ENCODE measurements at regions not wholly inside any gene's neighbourhood (a gene's known extent, or its start where the extent isn't known, plus 50 kb on each side); places are given as distances from the start of the nearest gene placed in this dataset.
"Not testable (repeated sequence)": the region's sequence is repeated elsewhere in the genome, so short reads cannot be mapped to it uniquely, and the experiment has no call there.

DNA sequence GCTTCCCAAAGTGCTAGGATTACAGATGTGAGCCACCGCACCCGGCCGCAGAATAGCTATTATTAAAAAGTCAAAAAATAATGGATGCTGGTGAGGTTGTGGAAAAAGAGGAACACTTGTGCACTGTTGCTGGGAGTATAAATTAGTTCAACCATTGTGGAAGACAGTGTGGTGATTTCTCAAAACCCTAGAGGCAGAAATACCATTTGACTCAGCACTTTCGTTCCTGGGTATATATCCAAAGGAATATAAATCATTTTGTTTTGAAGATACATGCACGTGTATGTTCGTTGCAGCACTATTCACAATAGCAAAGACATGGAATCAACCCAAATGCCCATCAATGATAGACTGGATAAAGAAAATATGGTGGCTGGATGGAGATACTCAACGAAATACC lies 132.1 kb upstream of the MED13 start:
- TF ChIP-seq, protein P1, sequence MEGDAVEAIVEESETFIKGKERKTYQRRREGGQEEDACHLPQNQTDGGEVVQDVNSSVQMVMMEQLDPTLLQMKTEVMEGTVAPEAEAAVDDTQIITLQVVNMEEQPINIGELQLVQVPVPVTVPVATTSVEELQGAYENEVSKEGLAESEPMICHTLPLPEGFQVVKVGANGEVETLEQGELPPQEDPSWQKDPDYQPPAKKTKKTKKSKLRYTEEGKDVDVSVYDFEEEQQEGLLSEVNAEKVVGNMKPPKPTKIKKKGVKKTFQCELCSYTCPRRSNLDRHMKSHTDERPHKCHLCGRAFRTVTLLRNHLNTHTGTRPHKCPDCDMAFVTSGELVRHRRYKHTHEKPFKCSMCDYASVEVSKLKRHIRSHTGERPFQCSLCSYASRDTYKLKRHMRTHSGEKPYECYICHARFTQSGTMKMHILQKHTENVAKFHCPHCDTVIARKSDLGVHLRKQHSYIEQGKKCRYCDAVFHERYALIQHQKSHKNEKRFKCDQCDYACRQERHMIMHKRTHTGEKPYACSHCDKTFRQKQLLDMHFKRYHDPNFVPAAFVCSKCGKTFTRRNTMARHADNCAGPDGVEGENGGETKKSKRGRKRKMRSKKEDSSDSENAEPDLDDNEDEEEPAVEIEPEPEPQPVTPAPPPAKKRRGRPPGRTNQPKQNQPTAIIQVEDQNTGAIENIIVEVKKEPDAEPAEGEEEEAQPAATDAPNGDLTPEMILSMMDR (CRISPR knock-in tag; IDR thresholded peaks at IDR 0.05): not testable (repeated sequence)
- not testable (repeated sequence) for TF ChIP-seq EP300 (IDR thresholded peaks at IDR 0.05; ENCODE audit: low read depth in 2 of 2, low read length in 2 of 2); EP300 (CRISPR knock-in tag; IDR thresholded peaks at IDR 0.05; ENCODE audit: borderline replicate concordance); POLR2A (IDR thresholded peaks at IDR 0.05; ENCODE audit: insufficient read depth in 1 of 2, low read depth in 2 of 2, low read length in 2 of 2); ZFP1 (CRISPR knock-in tag; IDR thresholded peaks at IDR 0.05); PCBP1 (IDR thresholded peaks at IDR 0.05; ENCODE audit: borderline replicate concordance, low read depth, low read length)
- TF ChIP-seq, protein P2, sequence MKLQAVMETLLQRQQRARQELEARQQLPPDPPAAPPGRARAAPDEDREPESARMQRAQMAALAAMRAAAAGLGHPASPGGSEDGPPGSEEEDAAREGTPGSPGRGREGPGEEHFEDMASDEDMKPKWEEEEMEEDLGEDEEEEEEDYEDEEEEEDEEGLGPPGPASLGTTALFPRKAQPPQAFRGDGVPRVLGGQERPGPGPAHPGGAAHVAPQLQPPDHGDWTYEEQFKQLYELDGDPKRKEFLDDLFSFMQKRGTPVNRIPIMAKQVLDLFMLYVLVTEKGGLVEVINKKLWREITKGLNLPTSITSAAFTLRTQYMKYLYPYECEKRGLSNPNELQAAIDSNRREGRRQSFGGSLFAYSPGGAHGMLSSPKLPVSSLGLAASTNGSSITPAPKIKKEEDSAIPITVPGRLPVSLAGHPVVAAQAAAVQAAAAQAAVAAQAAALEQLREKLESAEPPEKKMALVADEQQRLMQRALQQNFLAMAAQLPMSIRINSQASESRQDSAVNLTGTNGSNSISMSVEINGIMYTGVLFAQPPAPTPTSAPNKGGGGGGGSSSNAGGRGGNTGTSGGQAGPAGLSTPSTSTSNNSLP (IDR thresholded peaks at IDR 0.05; ENCODE audit: low read depth, low read length): not testable (repeated sequence)

Measured in HepG2 (cell line).